Testis (tissue), 2 donors: ENCODE measurements at regions not wholly inside any gene's neighbourhood (a gene's known extent, or its start where the extent isn't known, plus 50 kb on each side); places are given as distances from the start of the nearest gene placed in this dataset.

ENCODE experiments used
- DNase-seq: peaks from one replicate; pipeline ENCODE4 v3.0.0-alpha.2; 2019
- H3K27ac ChIP-seq, 2 donors: fragments of 200-600 bp; sonication (generic); one replicate each; pipeline ENCODE4 v1.5.1; 2019
- H3K27me3 ChIP-seq: fragments of 200-600 bp; sonication (generic); one replicate; pipeline ENCODE4 v1.5.1; 2019
- H3K36me3 ChIP-seq: fragments of 200-600 bp; sonication (generic); one replicate; pipeline ENCODE4 v1.5.1; 2017; ENCODE audit warnings: low read depth; ENCODE audit errors: missing control alignments
- H3K4me1 ChIP-seq: fragments of 200-600 bp; sonication (generic); one replicate; pipeline ENCODE4 v1.5.1; 2019
- H3K4me3 ChIP-seq, 2 donors: fragments of 200-600 bp; sonication (generic); one replicate each; pipeline ENCODE4 v1.5.1; 2017 to 2019
- H3K9me3 ChIP-seq: fragments of 200-600 bp; sonication (generic); one replicate; pipeline ENCODE4 v1.5.1; 2017
- POLR2A ChIP-seq: fragments of 450-650 bp; IDR thresholded peaks from one replicate; pipeline ENCODE4 v1.6.1; 2017; ENCODE audit warnings: antibody characterized with exemption, mild to moderate bottlenecking, moderate library complexity
- WGBS, 2 donors: methylation state at CpG; one replicate each; pipeline ENCODE4 v1.1.5; 2018; 5-methylcytosine and 5-hydroxymethylcytosine counted together
- intact Hi-C: fragments of 100-400 bp; cut with DNase I; formaldehyde crosslinking; loops from one replicate; pipeline ENCODE4 v1.15.1; 2023; ENCODE audit warnings: low total_unique reads
- TF ChIP-seq, protein P1 (sequence below), 3 experiments: fragments of 450-650 bp in 2 of 3; fragments of 200-600 bp in 1 of 3; sonication (generic) in 1 of 3; IDR thresholded peaks; one replicate each; pipeline ENCODE4 v1.5.1; 2016 to 2019; ENCODE audit warnings: antibody characterized with exemption in 3 of 3, mild to moderate bottlenecking in 2 of 3, moderate library complexity in 1 of 3

DNA sequence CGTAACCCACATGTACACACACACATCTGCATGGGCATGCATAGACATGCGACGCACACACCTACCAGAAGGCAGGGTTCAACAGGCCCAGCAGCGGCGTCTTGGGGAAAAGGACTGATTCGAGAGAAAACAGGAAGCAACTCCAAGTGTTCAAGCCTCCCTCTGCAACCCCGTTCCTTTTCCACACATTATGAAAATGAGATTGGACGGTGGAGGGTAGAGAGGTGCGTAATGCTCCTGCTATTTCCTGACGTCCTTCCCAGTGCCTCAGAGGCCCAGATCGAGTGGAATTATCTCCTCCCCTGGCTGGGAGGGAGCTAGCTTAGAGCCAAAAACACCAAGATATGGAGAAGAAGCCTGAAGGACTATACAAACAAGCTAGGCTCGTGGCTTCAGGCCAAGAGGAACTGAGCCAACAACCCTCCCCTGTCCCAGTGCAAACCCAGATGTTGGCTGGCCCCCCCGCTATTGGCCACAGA is 289.2 kb downstream of the MN1 start:
- 36 to 39% methylated on average over 13 of the region's 13 CpGs for WGBS, 2 donors
- Histone ChIP-seq H3K36me3 (no peaks in the 10 kb centered on the region), H3K27ac (peak overlapping the region in 1 of 2 donors; percentile 59), H3K9me3 (no peaks in the 10 kb centered on the region), H3K4me1 (peaks cover 8% of the 10 kb centered on the region), H3K27me3 (no peaks in the 10 kb centered on the region), H3K4me3 (no peak overlapping the region)
- no peak for TF ChIP-seq POLR2A
- TF ChIP-seq, protein P1, sequence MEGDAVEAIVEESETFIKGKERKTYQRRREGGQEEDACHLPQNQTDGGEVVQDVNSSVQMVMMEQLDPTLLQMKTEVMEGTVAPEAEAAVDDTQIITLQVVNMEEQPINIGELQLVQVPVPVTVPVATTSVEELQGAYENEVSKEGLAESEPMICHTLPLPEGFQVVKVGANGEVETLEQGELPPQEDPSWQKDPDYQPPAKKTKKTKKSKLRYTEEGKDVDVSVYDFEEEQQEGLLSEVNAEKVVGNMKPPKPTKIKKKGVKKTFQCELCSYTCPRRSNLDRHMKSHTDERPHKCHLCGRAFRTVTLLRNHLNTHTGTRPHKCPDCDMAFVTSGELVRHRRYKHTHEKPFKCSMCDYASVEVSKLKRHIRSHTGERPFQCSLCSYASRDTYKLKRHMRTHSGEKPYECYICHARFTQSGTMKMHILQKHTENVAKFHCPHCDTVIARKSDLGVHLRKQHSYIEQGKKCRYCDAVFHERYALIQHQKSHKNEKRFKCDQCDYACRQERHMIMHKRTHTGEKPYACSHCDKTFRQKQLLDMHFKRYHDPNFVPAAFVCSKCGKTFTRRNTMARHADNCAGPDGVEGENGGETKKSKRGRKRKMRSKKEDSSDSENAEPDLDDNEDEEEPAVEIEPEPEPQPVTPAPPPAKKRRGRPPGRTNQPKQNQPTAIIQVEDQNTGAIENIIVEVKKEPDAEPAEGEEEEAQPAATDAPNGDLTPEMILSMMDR (IDR thresholded peaks at IDR 0.05) = no peak
- intact Hi-C loops = no loop called here
- peak; percentile 86 for DNase-seq

DNA sequence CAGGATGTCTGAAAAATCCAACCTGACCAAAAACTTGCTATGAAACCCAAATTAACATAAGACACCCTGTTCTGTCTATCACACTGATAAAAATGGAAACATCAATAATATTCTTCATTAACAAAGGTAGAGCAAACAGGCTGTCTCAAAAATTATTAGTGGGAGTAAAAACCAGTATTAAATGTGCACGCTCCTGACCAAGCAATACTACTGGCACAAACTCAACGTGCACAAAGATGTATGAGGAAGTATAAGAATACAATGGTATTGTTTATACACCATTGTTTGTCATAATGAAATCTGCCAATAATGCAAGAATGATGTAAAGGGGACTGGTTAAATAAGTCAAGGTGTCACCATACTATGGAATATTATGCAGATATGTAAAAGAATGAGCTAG is 288.5 kb downstream of the MN1 start:
- Histone ChIP-seq H3K27ac (peak overlapping the region in 1 of 2 donors; percentile 52), H3K4me3 (no peak overlapping the region), H3K27me3 (no peaks in the 10 kb centered on the region), H3K9me3 (no peaks in the 10 kb centered on the region), H3K4me1 (peaks cover 8% of the 10 kb centered on the region), H3K36me3 (no peaks in the 10 kb centered on the region)
- no peak for TF ChIP-seq POLR2A
- TF ChIP-seq, protein P1 (IDR thresholded peaks at IDR 0.05) = no peak
- 26 to 39% methylated on average over 2 of the region's 2 CpGs for WGBS, 2 donors
- DNase-seq = no peak
- intact Hi-C loops = no loop called here

DNA sequence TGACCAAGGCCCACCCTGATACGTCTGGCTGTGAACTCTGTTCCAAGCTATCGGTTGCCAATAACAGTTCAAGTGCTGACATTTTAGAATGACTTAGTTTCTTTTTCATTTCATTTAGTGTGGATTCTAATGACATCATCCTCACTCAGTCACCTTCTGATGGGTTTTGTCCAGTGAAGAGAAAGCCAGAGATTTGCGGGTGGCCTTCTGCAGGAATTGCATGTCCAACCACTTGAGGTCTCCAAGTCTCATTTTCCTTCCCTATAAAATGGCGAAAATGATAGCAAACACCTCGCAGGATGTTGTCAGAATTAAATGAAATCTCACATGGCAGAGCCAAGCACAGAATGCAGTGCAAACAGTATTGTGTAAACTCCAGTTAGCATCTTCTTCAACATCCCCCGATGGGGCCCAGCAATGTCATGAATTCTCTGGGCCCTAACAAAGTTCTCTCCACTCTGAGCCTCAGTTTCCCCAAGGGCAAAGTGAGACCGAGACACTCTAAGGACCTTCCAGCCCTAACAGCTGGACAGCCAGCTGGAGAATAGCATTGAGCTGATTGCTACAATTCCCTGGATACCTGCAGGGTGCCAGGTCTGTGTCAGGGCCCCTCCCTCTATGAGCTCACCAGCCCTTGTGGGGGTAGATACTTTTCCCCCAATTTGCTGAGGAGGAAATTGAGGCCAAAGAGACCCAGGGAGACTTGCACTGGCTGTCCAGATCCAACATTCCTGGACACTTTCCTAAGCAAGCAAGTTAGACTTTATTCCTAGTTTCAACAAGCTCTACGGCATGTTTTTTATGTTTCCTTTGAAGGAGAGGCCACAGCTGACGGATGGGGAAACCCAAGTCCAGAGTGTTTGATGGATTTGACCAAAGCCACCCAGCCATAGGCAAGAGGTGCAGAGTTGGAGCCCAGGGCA is 286.7 kb downstream of the MN1 start:
- Histone ChIP-seq H3K4me3 (no peak overlapping the region), H3K9me3 (no peaks in the 10 kb centered on the region), H3K4me1 (peaks cover 15% of the 10 kb centered on the region), H3K27me3 (no peaks in the 10 kb centered on the region), H3K27ac (peak overlapping the region in 1 of 2 donors; percentile 38), H3K36me3 (no peaks in the 10 kb centered on the region)
- TF ChIP-seq POLR2A = no peak
- TF ChIP-seq, protein P1 (IDR thresholded peaks at IDR 0.05) = no peak
- 73 to 77% methylated on average over 9 of the region's 9 CpGs for WGBS, 2 donors
- peak; percentile 23 for DNase-seq
- intact Hi-C loops = no loop called here

DNA sequence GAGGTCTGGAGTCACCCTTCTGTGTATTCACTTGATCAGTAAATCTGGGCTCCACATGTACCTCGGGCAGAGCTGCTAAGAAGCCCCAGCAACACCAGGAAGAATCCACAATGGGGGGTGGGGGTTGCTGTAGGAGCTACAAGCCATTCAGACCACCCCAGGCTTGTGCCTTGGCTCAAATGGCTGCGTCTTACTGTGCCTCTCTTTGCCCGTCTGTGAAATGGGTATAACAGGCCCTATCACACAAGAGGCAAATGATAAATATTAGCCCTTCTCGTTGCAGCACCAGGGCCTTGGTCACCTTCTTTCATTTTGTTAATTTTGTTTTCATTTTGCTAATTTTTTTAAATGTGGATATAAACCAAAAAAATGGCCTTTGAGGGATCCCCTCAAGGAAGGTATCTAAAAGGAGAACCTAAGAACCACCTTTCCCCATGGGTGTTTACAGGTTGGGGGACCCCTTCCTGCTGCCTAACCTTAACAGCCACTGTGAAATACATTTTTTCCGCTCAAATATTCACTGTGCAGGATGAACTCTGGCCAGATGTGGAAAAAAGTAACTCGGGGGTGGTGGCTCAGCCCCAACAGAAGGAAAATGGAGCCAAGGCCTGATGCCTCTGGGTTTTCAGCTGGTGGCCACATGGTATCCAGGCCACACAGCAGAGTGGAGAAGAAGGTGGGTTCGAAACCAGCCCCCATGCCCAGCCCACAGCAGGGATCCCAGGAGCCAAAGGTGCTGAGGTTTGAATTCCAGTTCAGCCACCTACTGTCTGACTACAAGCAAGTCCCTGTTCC is 284.0 kb downstream of the MN1 start:
- WGBS, 2 donors = 67 to 82% methylated on average over 7 of the region's 7 CpGs

More for the DNA sequence above, 284.0 kb downstream of the MN1 start:
- Histone ChIP-seq H3K4me3 (no peak overlapping the region), H3K36me3 (no peaks in the 10 kb centered on the region), H3K9me3 (no peaks in the 10 kb centered on the region), H3K27me3 (no peaks in the 10 kb centered on the region), H3K4me1 (peaks cover 9% of the 10 kb centered on the region), H3K27ac (no peak overlapping the region)
- TF ChIP-seq, protein P1 (IDR thresholded peaks at IDR 0.05) = no peak
- TF ChIP-seq POLR2A = no peak
- intact Hi-C loops = no loop called here
- DNase-seq = no peak
